A549 (cell line): ENCODE measurements at regions not wholly inside any gene's neighbourhood (a gene's known extent, or its start where the extent isn't known, plus 50 kb on each side); places are given as distances from the start of the nearest gene placed in this dataset.

ENCODE experiments used
- ATAC-seq, 2 experiments: fragments of 200-7000 bp in 1 of 2; fragments of >200 bp in 1 of 2; cut with Nextera tagmentation in 1 of 2; cut with Tn5 transposase in 1 of 2; 3 replicates each; pipeline versions ENCODE4 v1.8.0 to v1.9.1; 2018 to 2020; ENCODE audit warnings: mild to moderate bottlenecking in 1 of 2, moderate library complexity in 1 of 2
- CTCF ChIA-PET: fragments of 300-600 bp; sonication (Branson Sonifier 250); formaldehyde crosslinking; extraction: SDS; loops from one replicate; lab custom pipeline; 2021; ENCODE audit warnings: antibody characterized with exemption, inconsistent platforms; lab: Yijun Ruan, JAX
- POLR2A ChIA-PET: fragments of 350-600 bp; formaldehyde crosslinking; extraction: SDS; loops from one replicate; lab custom pipeline; 2021; ENCODE audit warnings: antibody characterized with exemption, inconsistent platforms; lab: Yijun Ruan, JAX
- DNase-seq, 2 experiments: peaks; one replicate each; pipeline versions ENCODE4 v3.0.0 to v3.0.0-alpha.2; 2011 to 2016; ENCODE audit warnings: low read depth in 1 of 2, low spot score in 1 of 2
- FAIRE-seq: peaks from 2 replicates; lab custom pipeline; 2011; peaks lifted over from hg19 to GRCh38; lab: Jason Lieb, UNC
- H3K27ac ChIP-seq, 2 experiments: fragments of >200 bp; sonication (Bioruptor Twin); formaldehyde crosslinking; 3 replicates each; pipeline ENCODE4 v1.5.1; 2016 to 2017
- H3K4me1 ChIP-seq: fragments of >200 bp; sonication (Bioruptor Twin); formaldehyde crosslinking; 3 replicates; pipeline ENCODE4 v1.6.1; 2016
- H3K4me2 ChIP-seq: fragments of >200 bp; sonication (Bioruptor Twin); formaldehyde crosslinking; 3 replicates; pipeline ENCODE4 v1.6.1; 2016
- H3K4me3 ChIP-seq: fragments of >200 bp; sonication (Bioruptor Twin); formaldehyde crosslinking; 3 replicates; pipeline ENCODE4 v1.5.1; 2016
- H3K9me3 ChIP-seq: fragments of >200 bp; sonication (Bioruptor Twin); formaldehyde crosslinking; 3 replicates; pipeline ENCODE4 v1.6.1; 2016
- CHD2 ChIP-seq: fragments of 150-350 bp; IDR thresholded peaks from 2 replicates; pipeline ENCODE4 v1.6.1; 2014; ENCODE audit warnings: low read length; ENCODE audit not compliant: partially characterized antibody
- CTCF ChIP-seq: fragments of >200 bp; sonication (Bioruptor Twin); formaldehyde crosslinking; IDR thresholded peaks from 3 replicates; pipeline ENCODE4 v1.5.1; 2016
- EP300 ChIP-seq, 2 experiments: fragments of >200 bp; sonication (Bioruptor Twin); formaldehyde crosslinking; IDR thresholded peaks; 2 replicates in 1 of 2; 3 replicates in 1 of 2; pipeline ENCODE4 v1.6.1; 2016 to 2017
- FOSL2 ChIP-seq, 2 experiments: fragments of 450-650 bp in 1 of 2; fragments of >200 bp in 1 of 2; sonication (Bioruptor Twin) in 1 of 2; formaldehyde crosslinking; IDR thresholded peaks; 2 replicates each; pipeline versions ENCODE4 v1.5.0 to v1.6.1; 2016 to 2020; ENCODE audit warnings: mild to moderate bottlenecking in 1 of 2, moderate library complexity in 1 of 2
- FOXS1 ChIP-seq: fragments of 250-450 bp; sonication (Bioruptor Pico); IDR thresholded peaks from 2 replicates; pipeline ENCODE4 v1.5.0; 2020; ENCODE audit warnings: mild to moderate bottlenecking, moderate library complexity
- HEYL ChIP-seq: fragments of 250-450 bp; sonication (Bioruptor Pico); IDR thresholded peaks from 2 replicates; pipeline ENCODE4 v1.8.0; 2021; ENCODE audit warnings: mild to moderate bottlenecking, moderate library complexity
- HMGXB4 ChIP-seq: fragments of 250-450 bp; sonication (Bioruptor Pico); IDR thresholded peaks from 2 replicates; pipeline ENCODE4 v1.5.0; 2021; ENCODE audit warnings: mild to moderate bottlenecking, moderate library complexity, borderline replicate concordance
- HOXB5 ChIP-seq: fragments of 250-450 bp; sonication (Bioruptor Pico); IDR thresholded peaks from 2 replicates; pipeline ENCODE4 v1.5.0; 2020; ENCODE audit warnings: mild to moderate bottlenecking, moderate library complexity
- POLR2A ChIP-seq: IDR thresholded peaks from 2 replicates; pipeline ENCODE4 v1.6.1; 2012; ENCODE audit warnings: mild to moderate bottlenecking, low read length
- POLR2AphosphoS2 ChIP-seq: conservative IDR thresholded peaks from 2 replicates; pipeline ENCODE4 v1.6.1; 2012; ENCODE audit warnings: low read length, improper control_type of control experiment, inconsistent platforms
- RNF2 ChIP-seq: fragments of 200-600 bp; sonication (generic); IDR thresholded peaks from 2 replicates; pipeline ENCODE4 v1.6.1; 2016; ENCODE audit warnings: low read depth, mild to moderate bottlenecking, antibody characterized with exemption, moderate library complexity, borderline replicate concordance
- ZSCAN20 ChIP-seq: fragments of 250-450 bp; sonication (Bioruptor Pico); IDR thresholded peaks from 2 replicates; pipeline ENCODE4 v1.8.0; 2022; ENCODE audit warnings: mild to moderate bottlenecking, moderate library complexity
- WGBS: methylation state at CpG from one replicate; pipeline ENCODE4 v1.1.6; 2017; ENCODE audit errors: missing lambda C conversion rate; 5-methylcytosine and 5-hydroxymethylcytosine counted together
- TF ChIP-seq, protein P1 (sequence below): fragments of >200 bp; sonication (Bioruptor Twin); formaldehyde crosslinking; IDR thresholded peaks from 3 replicates; pipeline ENCODE4 v1.6.1; 2016
- TF ChIP-seq, protein P2 (sequence below): IDR thresholded peaks from 2 replicates; pipeline ENCODE4 v1.6.1; 2012; ENCODE audit warnings: low read depth, borderline replicate concordance
- TF ChIP-seq, protein P3 (sequence below): IDR thresholded peaks from 2 replicates; pipeline ENCODE4 v1.6.1; 2012

DNA sequence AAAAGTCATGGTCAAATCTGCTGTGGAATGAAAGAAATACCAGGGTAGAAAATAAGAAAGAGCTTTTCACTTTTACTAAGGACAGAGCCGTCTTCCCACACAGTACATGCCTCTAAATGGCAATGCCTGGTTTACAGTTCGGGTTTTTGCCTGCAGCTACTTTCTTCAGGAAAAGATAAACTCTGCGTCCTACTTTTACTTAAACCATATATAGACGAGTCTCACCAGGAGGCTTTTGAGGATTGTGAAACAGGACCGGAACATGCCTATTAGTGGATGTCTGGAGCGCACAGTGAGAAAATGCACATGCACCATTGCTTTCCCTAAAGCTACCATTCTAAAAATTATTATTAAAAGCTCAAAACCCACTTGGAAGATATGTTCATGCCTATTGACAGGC lies 70.5 kb downstream of the KLF6 start:
- ATAC-seq (no peak), DNase-seq (no peak), FAIRE-seq (no peak)
- Histone ChIP-seq H3K4me3 (no peak overlapping the region), H3K27ac (no peak overlapping the region), H3K4me2 (no peak overlapping the region), H3K9me3 (peaks cover 10% of the 10 kb centered on the region), H3K4me1 (no peaks in the 10 kb centered on the region)
- ChIA-PET POLR2A (no interaction called here), CTCF (no interaction called here)
- 85% methylated on average over 6 of the region's 6 CpGs for WGBS
- TF ChIP-seq POLR2A (no peak), ZSCAN20 (CRISPR knock-in tag) (no peak), EP300 (IDR thresholded peaks at IDR 0.05) (no peak), POLR2AphosphoS2 (no peak), HOXB5 (CRISPR knock-in tag) (no peak)

DNA sequence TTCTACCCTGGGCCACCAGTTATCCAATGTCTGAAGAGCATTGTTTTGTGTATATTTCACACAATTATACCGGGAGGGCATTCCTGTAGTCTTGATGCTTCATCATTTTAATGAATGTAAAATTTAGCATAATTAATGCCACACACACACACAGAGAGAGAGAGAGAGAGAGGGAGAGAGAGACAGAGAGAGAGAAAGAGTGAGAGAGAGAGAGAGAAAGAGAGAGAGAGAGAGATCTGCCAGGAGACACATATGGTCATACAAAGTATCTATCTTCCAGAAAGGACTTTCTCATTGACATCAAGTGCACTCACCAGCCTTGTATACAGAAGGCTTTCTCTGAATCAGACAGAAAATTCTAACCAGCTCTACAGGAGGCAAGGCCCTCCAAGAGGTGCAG lies 72.3 kb downstream of the KLF6 start:
- Histone ChIP-seq H3K4me3 (no peak overlapping the region), H3K9me3 (peaks cover 10% of the 10 kb centered on the region), H3K4me1 (no peaks in the 10 kb centered on the region), H3K4me2 (no peak overlapping the region), H3K27ac (no peak overlapping the region)
- ATAC-seq (no peak), FAIRE-seq (no peak), DNase-seq (no peak)
- ChIA-PET CTCF (interaction anchor here (0.6 to 0.7 kb wide), 2 partner anchors 21 to 378 kb away, joined by 3 read pairs; no protein-coding TSS in a partner anchor), POLR2A (no interaction called here)
- 79% methylated on average over 1 of the region's 1 CpG for WGBS
- TF ChIP-seq, protein P1, sequence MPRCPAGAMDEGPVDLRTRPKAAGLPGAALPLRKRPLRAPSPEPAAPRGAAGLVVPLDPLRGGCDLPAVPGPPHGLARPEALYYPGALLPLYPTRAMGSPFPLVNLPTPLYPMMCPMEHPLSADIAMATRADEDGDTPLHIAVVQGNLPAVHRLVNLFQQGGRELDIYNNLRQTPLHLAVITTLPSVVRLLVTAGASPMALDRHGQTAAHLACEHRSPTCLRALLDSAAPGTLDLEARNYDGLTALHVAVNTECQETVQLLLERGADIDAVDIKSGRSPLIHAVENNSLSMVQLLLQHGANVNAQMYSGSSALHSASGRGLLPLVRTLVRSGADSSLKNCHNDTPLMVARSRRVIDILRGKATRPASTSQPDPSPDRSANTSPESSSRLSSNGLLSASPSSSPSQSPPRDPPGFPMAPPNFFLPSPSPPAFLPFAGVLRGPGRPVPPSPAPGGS: no peak
- TF ChIP-seq RNF2 (no peak), FOSL2 (IDR thresholded peaks at IDR 0.05) (no peak), FOSL2 (CRISPR knock-in tag; IDR thresholded peaks at IDR 0.05) (no peak), FOXS1 (no peak), HEYL (no peak), CTCF (no peak)

DNA sequence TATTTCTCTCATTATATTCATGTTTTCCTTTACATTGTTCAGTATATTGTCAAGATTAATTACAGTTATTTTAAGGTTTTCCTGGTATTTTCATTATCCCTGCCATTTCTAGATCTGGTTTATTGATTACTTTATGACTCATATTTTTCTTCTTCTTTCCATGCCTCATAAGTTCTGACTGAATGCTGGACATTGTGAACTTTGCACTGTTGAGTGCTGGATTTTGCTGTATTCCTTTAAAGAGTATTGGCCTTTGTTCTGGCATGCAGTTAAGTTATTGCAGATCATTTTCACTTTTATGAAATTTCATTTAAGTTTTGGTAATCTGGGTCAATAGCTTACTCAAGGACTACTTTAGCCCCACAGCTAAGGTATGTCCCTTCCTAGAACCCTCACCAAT lies 73.1 kb downstream of the KLF6 start:
- TF ChIP-seq HMGXB4 (CRISPR knock-in tag) (no peak), CHD2 (no peak)
- TF ChIP-seq, protein P2, sequence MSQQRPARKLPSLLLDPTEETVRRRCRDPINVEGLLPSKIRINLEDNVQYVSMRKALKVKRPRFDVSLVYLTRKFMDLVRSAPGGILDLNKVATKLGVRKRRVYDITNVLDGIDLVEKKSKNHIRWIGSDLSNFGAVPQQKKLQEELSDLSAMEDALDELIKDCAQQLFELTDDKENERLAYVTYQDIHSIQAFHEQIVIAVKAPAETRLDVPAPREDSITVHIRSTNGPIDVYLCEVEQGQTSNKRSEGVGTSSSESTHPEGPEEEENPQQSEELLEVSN: no peak
- TF ChIP-seq, protein P3, sequence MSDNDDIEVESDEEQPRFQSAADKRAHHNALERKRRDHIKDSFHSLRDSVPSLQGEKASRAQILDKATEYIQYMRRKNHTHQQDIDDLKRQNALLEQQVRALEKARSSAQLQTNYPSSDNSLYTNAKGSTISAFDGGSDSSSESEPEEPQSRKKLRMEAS: no peak
- H3K4me2 ChIP-seq: no peak overlapping the region
- ChIA-PET CTCF (interaction anchor here (0.6 to 0.7 kb wide), 2 partner anchors 22 to 378 kb away, joined by 3 read pairs; no protein-coding TSS in a partner anchor), POLR2A (no interaction called here)
- no peak overlapping the region for H3K4me3 ChIP-seq
- no peak overlapping the region for H3K27ac ChIP-seq
- H3K9me3 ChIP-seq: peaks cover 10% of the 10 kb centered on the region
- H3K4me1 ChIP-seq: no peaks in the 10 kb centered on the region
- DNase-seq (no peak), FAIRE-seq (no peak), ATAC-seq (no peak)
